ENCODE measurements at regions not wholly inside any gene's neighbourhood (a gene's known extent, or its start where the extent isn't known, plus 50 kb on each side); places are given as distances from the start of the nearest gene placed in this dataset.
"Not testable (repeated sequence)": the region's sequence is repeated elsewhere in the genome, so short reads cannot be mapped to it uniquely, and the experiment has no call there.

- no peak for DNase-seq
Observed at GRCh38 chr2:105567996-105568494, 169.2 kb upstream of the FHL2 start.

GRCh38 chr2:105563000-105563719, 164.3 kb upstream of the FHL2 start:
- no peak for DNase-seq

- DNase-seq: no peak
Observed at GRCh38 chr2:105561401-105561800, 162.6 kb upstream of the FHL2 start.

- no peak for DNase-seq
Observed at GRCh38 chr2:105560157-105560556, 161.3 kb upstream of the FHL2 start.

DNA sequence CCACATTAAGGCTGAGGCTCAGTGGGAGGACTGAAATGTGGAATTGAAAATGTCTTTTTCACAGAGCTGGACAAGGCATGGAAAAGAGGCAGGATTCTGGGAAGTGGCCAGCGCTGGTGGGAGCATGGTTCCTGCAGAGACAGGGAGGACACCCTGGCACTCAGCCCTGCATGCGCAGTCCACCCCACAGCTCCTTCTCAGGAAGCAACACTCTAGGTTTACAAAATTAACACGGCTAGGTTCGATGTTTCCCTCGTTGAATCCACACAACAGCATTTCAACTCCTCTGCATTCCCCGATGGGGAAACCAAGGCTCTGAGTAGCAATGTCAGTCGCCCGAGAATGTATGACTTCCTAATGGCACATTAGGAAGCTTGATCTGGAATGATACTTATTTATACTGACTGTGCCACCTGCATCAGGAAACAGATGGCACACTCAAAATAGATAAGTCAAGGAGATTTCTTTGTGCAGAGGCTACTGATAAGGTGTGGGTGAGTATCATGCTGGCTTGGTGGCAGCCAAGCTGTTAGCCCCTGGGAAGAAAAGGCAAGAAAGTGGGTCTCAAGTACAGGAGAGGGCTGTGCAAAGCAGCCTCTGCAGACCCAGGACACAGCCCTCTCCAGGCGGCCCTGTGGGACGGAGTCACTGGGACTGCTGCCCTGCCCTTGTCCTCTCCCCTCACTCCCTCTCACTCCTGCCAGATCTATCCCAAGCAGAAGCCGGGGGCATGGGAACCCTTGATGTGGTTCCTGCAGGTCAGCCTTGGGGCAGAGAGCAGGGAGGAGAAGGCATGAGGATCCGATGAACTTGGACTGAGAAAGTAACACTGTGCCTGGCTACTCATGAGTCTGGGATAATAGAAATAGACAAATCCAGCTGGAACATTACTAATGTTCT, 158.4 kb upstream of the FHL2 start:
- DNase-seq: no peak

GRCh38 chr2:105556366-105556765, 157.5 kb upstream of the FHL2 start:
- DNase-seq: no peak

- DNase-seq: no peak
Observed at GRCh38 chr2:105554235-105554634, 155.4 kb upstream of the FHL2 start.

GRCh38 chr2:105553538-105554196, 154.8 kb upstream of the FHL2 start:
- no peak for DNase-seq

DNA sequence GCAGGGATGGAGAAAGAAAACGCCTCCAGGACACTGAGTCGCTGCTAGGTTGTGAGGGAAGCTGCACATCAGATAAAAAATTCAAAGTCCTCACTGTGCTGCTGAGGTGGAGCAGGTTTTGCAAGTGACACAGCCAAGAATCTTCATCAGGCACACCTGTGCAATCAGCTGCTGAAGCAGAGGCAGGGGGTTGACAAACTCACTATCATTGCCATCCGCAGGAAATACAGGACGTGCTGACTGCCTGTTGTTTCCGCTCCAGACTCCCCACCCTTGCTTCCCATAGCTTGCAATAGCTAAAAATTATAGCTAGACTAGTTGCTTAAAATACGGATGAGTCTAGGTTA, 147.8 kb upstream of the FHL2 start:
- DNase-seq: no peak

- peak; percentile 66 for DNase-seq
Observed at GRCh38 chr2:105545730-105546627, 147.1 kb upstream of the FHL2 start.

DNA sequence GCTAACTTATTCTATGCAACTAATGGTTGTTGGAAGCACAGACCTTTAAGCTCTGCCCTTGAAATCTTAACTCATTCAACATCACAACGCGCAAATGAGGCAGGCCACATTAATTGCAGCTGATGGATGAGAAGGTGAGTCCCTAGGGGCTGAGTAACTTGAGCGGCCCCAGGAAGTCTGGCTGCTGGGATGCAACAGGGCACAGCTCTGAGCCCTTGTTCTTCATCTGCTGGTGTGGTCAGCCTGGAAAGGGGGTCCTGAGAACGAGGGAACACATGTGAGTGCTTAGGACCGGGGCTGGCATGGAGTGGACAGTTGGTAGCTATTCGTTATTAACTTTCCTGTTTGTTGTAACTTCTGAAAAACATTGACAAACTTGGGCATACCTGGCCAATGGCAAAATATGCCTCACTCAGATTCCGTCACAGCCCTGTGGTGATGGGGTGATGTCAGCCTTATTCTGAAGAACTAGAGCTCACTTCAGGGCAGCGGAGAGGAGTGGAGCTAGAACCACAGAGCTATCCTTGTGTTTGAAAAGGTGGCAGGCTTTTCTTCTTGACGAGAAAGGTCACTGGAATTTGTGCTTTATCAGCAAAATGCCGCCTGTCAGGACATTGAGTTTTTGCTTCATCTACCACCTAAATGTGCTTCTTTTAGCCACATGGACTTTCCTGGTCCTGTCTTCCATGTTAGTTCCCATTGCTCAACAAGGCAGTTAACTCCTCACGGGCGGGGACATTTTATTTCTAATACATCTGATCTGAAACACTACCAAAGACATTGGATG, 145.9 kb upstream of the FHL2 start:
- DNase-seq: no peak

DNA sequence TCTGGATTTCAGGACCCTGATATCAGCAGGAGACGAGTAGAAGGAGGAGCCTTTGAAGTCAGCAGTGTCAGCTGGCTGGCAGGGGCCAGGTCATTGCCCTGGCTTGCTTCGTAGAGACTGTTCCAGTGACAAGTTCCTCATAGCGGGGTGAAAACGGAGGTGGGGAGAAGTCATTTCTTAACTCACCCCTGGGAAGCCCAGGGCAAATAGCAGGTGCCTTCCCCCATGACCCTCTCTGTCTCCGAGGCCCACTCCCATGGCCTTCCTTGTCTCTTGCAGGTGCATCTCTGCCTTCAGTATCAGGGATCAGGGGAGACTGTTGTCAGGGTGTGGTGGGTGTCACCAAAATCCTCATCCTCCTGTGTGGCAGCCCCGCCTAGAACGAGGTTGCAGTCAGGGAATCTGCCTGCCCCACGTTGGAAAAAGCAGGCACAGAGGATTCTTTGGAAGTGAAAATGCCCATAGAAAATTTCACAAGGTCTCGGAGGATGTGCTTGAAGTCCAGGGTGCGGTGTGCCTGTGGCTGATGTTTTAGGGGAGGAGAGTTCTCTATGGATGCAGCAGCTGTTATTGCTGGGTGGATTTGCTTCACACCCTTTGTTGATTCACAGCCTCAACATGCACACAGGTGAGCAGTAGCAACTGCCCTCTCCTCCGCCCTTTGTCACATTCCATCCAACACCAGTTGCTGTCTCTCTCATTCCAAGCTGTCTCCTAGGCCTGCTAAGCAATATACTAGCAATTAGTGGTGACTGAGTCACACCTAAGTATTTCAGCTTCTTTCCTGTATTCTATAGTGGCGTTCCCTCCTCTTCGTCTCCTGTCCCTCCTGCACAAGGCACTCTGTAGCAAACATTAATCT, 142.6 kb upstream of the FHL2 start:
- no peak for DNase-seq

GRCh38 chr2:105540642-105541041, 141.8 kb upstream of the FHL2 start:
- no peak for DNase-seq

GRCh38 chr2:105539331-105539730, 140.5 kb upstream of the FHL2 start:
- no peak for DNase-seq

GRCh38 chr2:105538840-105539239, 140.0 kb upstream of the FHL2 start:
- DNase-seq: no peak

DNA sequence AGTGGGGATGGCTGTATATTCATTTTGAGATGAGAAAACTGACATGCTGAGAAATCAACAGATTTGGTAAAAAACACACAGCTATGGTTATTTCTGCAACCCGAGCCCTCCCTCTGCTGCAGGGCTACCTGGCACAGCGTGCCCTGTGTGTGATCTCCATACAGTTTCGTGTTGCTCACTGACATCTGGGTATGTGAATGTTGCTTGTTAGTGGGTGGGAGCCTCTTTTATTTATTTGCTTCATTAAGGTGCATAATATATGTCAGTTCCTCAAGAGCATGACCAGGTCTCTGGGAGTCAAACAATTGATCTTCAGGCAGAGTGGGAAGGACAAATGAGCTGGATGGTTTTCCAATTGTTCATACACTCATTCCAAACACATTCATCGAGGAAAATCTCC, 139.1 kb upstream of the FHL2 start:
- no peak for DNase-seq

DNA sequence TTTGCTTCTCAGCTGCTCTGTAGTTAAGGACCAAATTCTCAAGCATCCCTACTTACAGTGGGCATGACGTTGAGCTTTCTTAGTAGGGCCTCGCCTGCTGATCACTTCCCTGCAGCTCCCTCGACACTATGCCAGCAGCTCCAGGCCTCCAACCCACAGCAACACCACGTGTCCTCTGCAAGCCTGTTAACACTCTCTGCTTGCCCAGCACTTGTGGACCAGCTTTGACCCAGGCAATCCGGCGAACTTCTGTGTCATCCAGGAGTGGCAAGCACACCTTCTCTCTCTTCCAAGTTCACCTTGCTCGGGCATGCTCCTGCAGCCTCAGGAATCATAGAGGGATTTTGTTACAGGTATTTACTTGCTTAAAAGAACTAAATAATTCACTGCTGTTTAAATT, 138.6 kb upstream of the FHL2 start:
- no peak for DNase-seq

DNA sequence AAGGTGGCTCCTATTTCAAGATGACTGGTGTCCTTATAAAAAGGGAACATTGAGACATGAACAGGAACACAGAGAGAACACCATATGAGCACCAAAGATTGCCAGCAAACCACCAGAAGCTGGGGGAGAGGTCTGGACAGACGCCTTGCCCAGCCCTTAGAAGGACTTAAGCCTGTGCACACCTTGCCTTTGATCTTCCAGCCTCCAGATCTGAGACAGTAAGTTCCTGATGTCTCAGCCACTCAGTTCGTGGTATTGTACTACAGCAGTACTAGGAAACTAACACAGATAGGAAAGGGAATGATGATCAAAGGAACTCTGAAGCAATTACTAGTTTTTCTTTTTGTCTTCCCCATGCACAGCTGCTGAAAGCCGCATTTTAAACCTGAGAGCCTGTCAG, 137.3 kb upstream of the FHL2 start:
- DNase-seq: no peak

- DNase-seq: not testable (repeated sequence)
Observed at GRCh38 chr2:105529258-105529657, 130.4 kb upstream of the FHL2 start.

All from activated gamma-delta T cell treated with Interleukin-2 at 50 U/mL for 16 hours (primary cell).